Naive thymus-derived CD4-positive, alpha-beta T cell (primary cell): ENCODE measurements at regions not wholly inside any gene's neighbourhood (a gene's known extent, or its start where the extent isn't known, plus 50 kb on each side); places are given as distances from the start of the nearest gene placed in this dataset.

Experiments used
- ATAC-seq: fragments of 150-1000 bp; cut with Tn5 transposase; 2 replicates; pipeline ENCODE4 v1.10.0; 2021; ENCODE audit warnings: mild to moderate bottlenecking, moderate library complexity
- CTCF ChIA-PET: fragments of 350-600 bp; sonication (Branson Sonifier 250); formaldehyde crosslinking; loops from one replicate; lab custom pipeline; 2021; ENCODE audit warnings: antibody characterized with exemption; lab: Charles Lee
- POLR2A ChIA-PET: fragments of 350-600 bp; sonication (Branson Sonifier 250); formaldehyde crosslinking; loops from one replicate; lab custom pipeline; 2021; ENCODE audit warnings: antibody characterized with exemption, inconsistent platforms; lab: Charles Lee
- DNase-seq, 9 donors: peaks; one replicate each; pipeline versions ENCODE4 v3.0.0 to v3.0.0-alpha.2; 2020 to 2022; ENCODE audit warnings: mixed read lengths in 1 of 9
- H3K27ac ChIP-seq: one replicate; pipeline ENCODE4 v1.7.0; 2013; ENCODE audit warnings: mild to moderate bottlenecking, low read depth, low read length, moderate library complexity
- H3K27me3 ChIP-seq, 2 donors: one replicate each; pipeline ENCODE4 v1.7.0; 2013; ENCODE audit warnings: low read length in 2 of 2, mild to moderate bottlenecking in 2 of 2, moderate library complexity in 2 of 2; ENCODE audit not compliant: control insufficient read depth in 2 of 2, insufficient read depth in 2 of 2
- H3K36me3 ChIP-seq, 3 experiments: 1 replicate in 2 of 3; 2 replicates in 1 of 3; pipeline ENCODE4 v1.7.0; 2013; ENCODE audit warnings: low read length in 3 of 3, mild to moderate bottlenecking in 3 of 3, moderate library complexity in 1 of 3; ENCODE audit not compliant: insufficient read depth in 3 of 3, control insufficient read depth in 2 of 3
- H3K4me1 ChIP-seq, 2 donors: one replicate each; pipeline ENCODE4 v1.7.0; 2013; ENCODE audit warnings: low read length in 2 of 2, mild to moderate bottlenecking in 2 of 2, moderate library complexity in 1 of 2; ENCODE audit not compliant: control insufficient read depth in 2 of 2, insufficient read depth in 2 of 2
- H3K4me3 ChIP-seq: 2 replicates; pipeline ENCODE4 v1.7.0; 2013; ENCODE audit warnings: mild to moderate bottlenecking, low read length
- H3K9me3 ChIP-seq, 3 experiments: 1 replicate in 2 of 3; 2 replicates in 1 of 3; pipeline ENCODE4 v1.7.0; 2013; ENCODE audit warnings: low read length in 3 of 3; ENCODE audit not compliant: control insufficient read depth in 2 of 3
- H3K27ac Mint-ChIP-seq, 9 donors: one replicate each; pipeline ENCODE4 v1.8.0; 2020 to 2022; ENCODE audit warnings: mixed read lengths in 9 of 9, mild to moderate bottlenecking in 8 of 9, moderate library complexity in 5 of 9, inconsistent platforms in 2 of 9
- H3K27me3 Mint-ChIP-seq, 5 donors: one replicate each; pipeline ENCODE4 v1.8.0; 2021 to 2022; ENCODE audit warnings: mixed read lengths in 5 of 5, mild to moderate bottlenecking in 1 of 5
- H3K36me3 Mint-ChIP-seq, 5 donors: one replicate each; pipeline ENCODE4 v1.8.0; 2020 to 2022; ENCODE audit warnings: mixed read lengths in 5 of 5, mild to moderate bottlenecking in 3 of 5, inconsistent platforms in 1 of 5
- H3K4me1 Mint-ChIP-seq, 7 donors: one replicate each; pipeline ENCODE4 v1.8.0; 2020 to 2022; ENCODE audit warnings: mixed read lengths in 7 of 7, mild to moderate bottlenecking in 3 of 7, inconsistent platforms in 1 of 7
- H3K4me3 Mint-ChIP-seq, 10 donors: one replicate each; pipeline ENCODE4 v1.8.0; 2020 to 2022; ENCODE audit warnings: mild to moderate bottlenecking in 10 of 10, mixed read lengths in 10 of 10, moderate library complexity in 6 of 10, inconsistent platforms in 2 of 10
- H3K9me3 Mint-ChIP-seq, 11 donors: one replicate each; pipeline ENCODE4 v1.8.0; 2020 to 2022; ENCODE audit warnings: mixed read lengths in 11 of 11, mild to moderate bottlenecking in 4 of 11, inconsistent platforms in 1 of 11, moderate library complexity in 1 of 11
- intact Hi-C, 2 donors: fragments of 100-400 bp; cut with micrococcal nuclease; formaldehyde crosslinking; loops; one replicate each; pipeline ENCODE4 v1.15.1; 2023

DNA sequence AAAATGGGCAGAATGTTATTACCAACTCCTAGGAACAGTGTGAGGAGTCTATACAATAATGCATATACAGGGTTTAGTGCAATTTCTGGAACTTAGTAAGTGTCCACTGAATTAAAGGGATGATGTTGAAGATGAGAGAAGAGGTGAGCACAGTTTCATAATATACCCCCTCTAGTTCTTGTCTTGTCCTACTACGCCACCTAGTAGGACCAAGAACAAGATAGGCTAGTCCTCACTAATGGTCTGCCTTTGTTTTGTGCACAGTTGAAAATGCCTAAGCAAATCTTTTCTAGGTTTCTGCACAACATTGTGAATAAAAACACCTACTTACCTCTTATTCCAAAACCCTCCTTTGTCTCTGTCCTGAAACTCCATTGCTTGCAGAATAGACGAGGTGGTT, 670.2 kb downstream of the CDH8 start:
- no peak overlapping the region for H3K4me3 ChIP-seq
- H3K9me3 ChIP-seq, result no peaks in the 10 kb centered on the region
- intact Hi-C loops, result loop anchor here in 1 of 2 donors (10.0 kb wide), 1 partner anchor 61 kb away; no protein-coding TSS in a partner anchor
- Mint-ChIP-seq H3K4me1 (no peaks in the 10 kb centered on the region), H3K9me3 (peaks cover 2 to 33% (median 11%) of the 10 kb centered on the region in 11 donors), H3K27me3 (no peaks in the 10 kb centered on the region), H3K27ac (no peak overlapping the region), H3K4me3 (no peak overlapping the region), H3K36me3 (no peaks in the 10 kb centered on the region)
- ATAC-seq (no peak), DNase-seq (no peak)
- POLR2A ChIA-PET, result no interaction called here
- no peak overlapping the region for H3K27ac ChIP-seq
- CTCF ChIA-PET, result no interaction called here
- no peaks in the 10 kb centered on the region for H3K27me3 ChIP-seq
- H3K36me3 ChIP-seq, result no peaks in the 10 kb centered on the region
- H3K4me1 ChIP-seq, result no peaks in the 10 kb centered on the region

DNA sequence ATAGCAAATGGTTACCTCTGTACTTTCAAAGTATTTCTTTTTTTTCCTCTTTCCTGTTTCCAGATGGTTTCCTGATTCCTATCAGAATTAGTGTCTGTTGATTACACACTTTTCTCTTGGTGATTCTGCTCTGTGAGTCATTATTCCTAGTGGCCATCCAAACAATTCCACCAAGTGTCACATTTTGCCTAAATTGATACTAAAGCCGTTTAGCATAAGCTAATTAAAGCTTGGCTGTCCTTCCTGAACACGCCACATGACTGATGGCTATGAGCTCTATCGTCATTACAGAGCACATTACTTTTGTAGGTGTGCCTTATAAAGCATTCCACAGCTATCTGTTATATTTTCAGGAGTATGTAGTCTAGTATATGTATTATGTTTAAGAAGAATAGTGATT, 671.2 kb downstream of the CDH8 start:
- no peak for ATAC-seq
- intact Hi-C loops, result loop anchor here in 1 of 2 donors (10.0 kb wide), 1 partner anchor 60 kb away; no protein-coding TSS in a partner anchor
- POLR2A ChIA-PET, result no interaction called here
- H3K4me1 ChIP-seq, result no peaks in the 10 kb centered on the region
- Mint-ChIP-seq H3K4me1 (no peaks in the 10 kb centered on the region), H3K36me3 (no peaks in the 10 kb centered on the region), H3K27me3 (no peaks in the 10 kb centered on the region), H3K4me3 (no peak overlapping the region), H3K27ac (no peak overlapping the region), H3K9me3 (peaks cover 0 to 27% (median 11%) of the 10 kb centered on the region in 11 donors)
- H3K9me3 ChIP-seq, result no peaks in the 10 kb centered on the region
- no peak overlapping the region for H3K4me3 ChIP-seq
- no peaks in the 10 kb centered on the region for H3K36me3 ChIP-seq
- DNase-seq, result no peak
- no peak overlapping the region for H3K27ac ChIP-seq
- CTCF ChIA-PET, result no interaction called here
- H3K27me3 ChIP-seq, result no peaks in the 10 kb centered on the region

DNA sequence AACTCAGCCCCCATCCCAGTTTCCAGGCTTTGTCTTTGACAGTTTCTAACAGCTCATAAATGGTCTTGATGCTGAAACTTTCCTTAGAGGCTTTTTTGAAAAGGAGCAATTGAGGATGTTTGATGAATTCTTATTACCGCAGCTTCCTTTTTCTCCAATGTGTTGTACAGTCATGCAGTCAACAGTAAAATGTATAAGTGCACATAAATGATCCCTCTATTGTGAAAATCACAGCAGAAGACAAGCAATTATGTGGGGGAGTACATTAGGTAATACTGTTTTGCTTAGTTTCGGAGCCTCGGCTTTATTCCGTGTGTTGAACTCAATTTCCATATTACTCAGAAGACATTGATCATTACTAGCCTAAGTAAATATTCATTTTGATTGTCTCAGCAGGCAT, 673.7 kb downstream of the CDH8 start:
- Mint-ChIP-seq H3K4me1 (no peaks in the 10 kb centered on the region), H3K27me3 (no peaks in the 10 kb centered on the region), H3K4me3 (no peak overlapping the region), H3K36me3 (no peaks in the 10 kb centered on the region), H3K27ac (no peak overlapping the region), H3K9me3 (peaks cover 3 to 33% (median 10%) of the 10 kb centered on the region in 11 donors)
- ATAC-seq, result no peak
- intact Hi-C loops, result loop anchor here in 1 of 2 donors (10.0 kb wide), 1 partner anchor 58 kb away; no protein-coding TSS in a partner anchor
- no peaks in the 10 kb centered on the region for H3K9me3 ChIP-seq
- no peaks in the 10 kb centered on the region for H3K36me3 ChIP-seq
- H3K4me3 ChIP-seq, result no peak overlapping the region
- CTCF ChIA-PET, result no interaction called here
- H3K4me1 ChIP-seq, result no peaks in the 10 kb centered on the region
- POLR2A ChIA-PET, result no interaction called here
- no peaks in the 10 kb centered on the region for H3K27me3 ChIP-seq
- DNase-seq, result no peak
- H3K27ac ChIP-seq, result no peak overlapping the region

DNA sequence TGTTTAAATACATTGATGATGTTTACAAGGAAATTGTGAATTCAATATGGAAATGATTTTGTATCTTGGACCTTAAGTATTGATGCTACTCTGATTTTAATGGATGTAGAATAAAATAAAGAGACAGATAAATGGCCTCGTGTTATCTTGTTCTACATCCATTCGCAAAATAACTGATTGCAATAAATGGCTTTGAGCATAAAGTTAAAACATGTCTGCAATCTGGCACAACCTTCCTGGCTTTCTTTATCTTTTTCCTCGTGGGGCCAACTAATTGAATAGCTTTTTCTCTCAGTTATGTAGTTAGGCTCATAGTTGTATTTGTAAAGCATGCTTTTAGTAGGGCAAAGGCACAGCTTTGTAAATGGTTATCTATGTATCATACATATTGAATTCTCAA, 691.4 kb downstream of the CDH8 start:
- no peaks in the 10 kb centered on the region for H3K4me1 ChIP-seq
- no peaks in the 10 kb centered on the region for H3K4me1 Mint-ChIP-seq
- no peak overlapping the region for H3K27ac Mint-ChIP-seq
- H3K36me3 ChIP-seq, result no peaks in the 10 kb centered on the region
- intact Hi-C loops, result no loop called here
- no peaks in the 10 kb centered on the region for H3K27me3 ChIP-seq
- no peaks in the 10 kb centered on the region for H3K27me3 Mint-ChIP-seq
- POLR2A ChIA-PET, result no interaction called here
- H3K4me3 Mint-ChIP-seq, result no peak overlapping the region
- no peaks in the 10 kb centered on the region for H3K36me3 Mint-ChIP-seq
- DNase-seq (no peak), ATAC-seq (no peak)
- H3K4me3 ChIP-seq, result no peak overlapping the region
- no peak overlapping the region for H3K27ac ChIP-seq
- CTCF ChIA-PET, result no interaction called here
- no peaks in the 10 kb centered on the region for H3K9me3 ChIP-seq
- peaks cover 0 to 33% (median 7%) of the 10 kb centered on the region in 11 donors for H3K9me3 Mint-ChIP-seq

DNA sequence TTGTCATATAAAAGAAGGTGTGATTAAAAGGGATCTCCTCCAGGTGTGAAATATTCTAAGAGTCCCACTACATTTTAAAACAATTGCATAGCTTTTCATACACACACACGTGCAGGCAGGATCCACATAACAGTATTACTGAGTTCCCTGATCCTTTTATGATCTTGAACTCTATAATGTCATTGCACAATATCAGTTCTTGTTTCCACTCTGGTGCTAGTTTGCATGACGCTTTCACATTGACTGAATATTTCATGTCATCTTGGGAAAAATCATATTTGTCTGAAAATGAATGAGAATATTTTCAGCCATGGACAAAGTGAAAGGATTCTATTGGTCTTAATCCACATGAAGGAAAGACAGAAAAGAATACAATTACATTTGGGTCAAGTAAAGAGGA, 703.8 kb downstream of the CDH8 start:
- H3K9me3 Mint-ChIP-seq, result peaks cover 0 to 38% (median 9%) of the 10 kb centered on the region in 11 donors
- H3K4me1 ChIP-seq, result no peaks in the 10 kb centered on the region
- intact Hi-C loops, result no loop called here
- POLR2A ChIA-PET, result no interaction called here
- H3K4me1 Mint-ChIP-seq, result no peaks in the 10 kb centered on the region
- no peaks in the 10 kb centered on the region for H3K36me3 ChIP-seq
- ATAC-seq (no peak), DNase-seq (no peak)
- CTCF ChIA-PET, result no interaction called here
- H3K36me3 Mint-ChIP-seq, result no peaks in the 10 kb centered on the region
- H3K27ac ChIP-seq, result no peak overlapping the region
- H3K4me3 ChIP-seq, result no peak overlapping the region
- H3K27ac Mint-ChIP-seq, result no peak overlapping the region
- H3K4me3 Mint-ChIP-seq, result no peak overlapping the region
- no peaks in the 10 kb centered on the region for H3K27me3 Mint-ChIP-seq
- no peaks in the 10 kb centered on the region for H3K9me3 ChIP-seq
- no peaks in the 10 kb centered on the region for H3K27me3 ChIP-seq

DNA sequence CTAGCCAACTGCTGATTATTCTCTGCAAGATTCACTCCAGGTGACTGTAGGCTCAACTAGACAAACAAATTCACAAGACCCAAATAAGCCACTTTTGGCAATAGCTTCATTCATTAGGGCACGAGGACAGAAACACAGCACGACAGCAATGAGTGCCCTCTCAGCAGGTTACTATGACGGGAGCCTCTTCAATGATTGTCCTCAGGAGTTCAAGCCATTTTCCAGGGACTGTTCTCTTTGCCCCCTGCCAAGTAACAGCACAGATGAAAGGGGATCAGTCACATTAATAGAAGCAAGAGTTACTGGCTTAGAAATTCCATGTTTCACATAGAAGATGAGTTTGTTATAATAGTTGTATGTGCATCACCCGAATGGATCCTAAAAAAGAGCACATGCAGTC, 712.2 kb downstream of the CDH8 start:
- ATAC-seq (no peak), DNase-seq (no peak)
- Histone ChIP-seq H3K4me1 (no peaks in the 10 kb centered on the region), H3K4me3 (no peak overlapping the region), H3K27me3 (no peaks in the 10 kb centered on the region), H3K9me3 (peaks cover 0 to 3% (median 0%) of the 10 kb centered on the region in 3 experiments), H3K36me3 (no peaks in the 10 kb centered on the region), H3K27ac (no peak overlapping the region)
- Mint-ChIP-seq H3K4me3 (no peak overlapping the region), H3K27ac (no peak overlapping the region), H3K9me3 (peaks cover 1 to 34% (median 14%) of the 10 kb centered on the region in 11 donors), H3K36me3 (no peaks in the 10 kb centered on the region), H3K27me3 (no peaks in the 10 kb centered on the region), H3K4me1 (no peaks in the 10 kb centered on the region)
- ChIA-PET POLR2A (no interaction called here), CTCF (no interaction called here)
- intact Hi-C loops, result no loop called here

DNA sequence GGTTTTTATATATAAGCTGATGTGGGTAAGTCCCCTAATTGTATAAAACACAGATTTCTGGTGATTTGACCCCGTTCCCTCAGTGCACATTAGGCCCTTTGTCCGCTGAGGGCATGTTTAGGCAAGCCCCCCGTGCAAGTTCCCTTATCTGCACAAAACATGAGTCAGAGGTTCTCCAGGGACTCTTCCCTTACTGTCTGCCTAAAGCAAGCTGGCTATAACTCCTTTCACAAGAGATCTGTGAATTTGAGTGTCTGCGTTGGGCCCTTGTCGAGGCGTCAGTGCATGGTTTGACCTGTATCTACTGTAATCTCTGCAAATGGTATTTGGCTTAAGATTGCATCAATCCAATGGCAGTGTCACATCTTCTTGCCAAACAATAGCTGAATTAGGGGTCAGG, 712.8 kb downstream of the CDH8 start:
- no peak overlapping the region for H3K27ac Mint-ChIP-seq
- H3K4me1 ChIP-seq, result no peaks in the 10 kb centered on the region
- no peaks in the 10 kb centered on the region for H3K4me1 Mint-ChIP-seq
- ChIA-PET CTCF (no interaction called here), POLR2A (no interaction called here)
- H3K36me3 ChIP-seq, result no peaks in the 10 kb centered on the region
- H3K9me3 ChIP-seq, result peaks cover 0 to 3% (median 0%) of the 10 kb centered on the region in 3 experiments
- no peak for DNase-seq
- H3K27ac ChIP-seq, result no peak overlapping the region
- H3K36me3 Mint-ChIP-seq, result no peaks in the 10 kb centered on the region
- intact Hi-C loops, result no loop called here
- no peak overlapping the region for H3K4me3 Mint-ChIP-seq
- no peaks in the 10 kb centered on the region for H3K27me3 ChIP-seq
- no peak overlapping the region for H3K4me3 ChIP-seq
- no peaks in the 10 kb centered on the region for H3K27me3 Mint-ChIP-seq
- H3K9me3 Mint-ChIP-seq, result peaks cover 3 to 37% (median 16%) of the 10 kb centered on the region in 11 donors
- no peak for ATAC-seq
